Choroid plexus epithelial cell (primary cell): ENCODE measurements at regions not wholly inside any gene's neighbourhood (a gene's known extent, or its start where the extent isn't known, plus 50 kb on each side); places are given as distances from the start of the nearest gene placed in this dataset.
"Not testable (repeated sequence)": the region's sequence is repeated elsewhere in the genome, so short reads cannot be mapped to it uniquely, and the experiment has no call there.

Source experiments
- DNase-seq: peaks from one replicate; pipeline ENCODE4 v3.0.0-alpha.2; 2010; ENCODE audit warnings: low read depth
- H3K4me3 ChIP-seq: 2 replicates; pipeline ENCODE4 v1.5.1; 2011; ENCODE audit warnings: low read depth, mild to moderate bottlenecking, control low read depth, low read length, moderate library complexity
- TF ChIP-seq, protein P1 (sequence below): conservative IDR thresholded peaks from 2 replicates; pipeline ENCODE4 v1.5.1; 2011; ENCODE audit warnings: low read depth, mild to moderate bottlenecking, control low read depth, inconsistent platforms, low read length, moderate library complexity

DNA sequence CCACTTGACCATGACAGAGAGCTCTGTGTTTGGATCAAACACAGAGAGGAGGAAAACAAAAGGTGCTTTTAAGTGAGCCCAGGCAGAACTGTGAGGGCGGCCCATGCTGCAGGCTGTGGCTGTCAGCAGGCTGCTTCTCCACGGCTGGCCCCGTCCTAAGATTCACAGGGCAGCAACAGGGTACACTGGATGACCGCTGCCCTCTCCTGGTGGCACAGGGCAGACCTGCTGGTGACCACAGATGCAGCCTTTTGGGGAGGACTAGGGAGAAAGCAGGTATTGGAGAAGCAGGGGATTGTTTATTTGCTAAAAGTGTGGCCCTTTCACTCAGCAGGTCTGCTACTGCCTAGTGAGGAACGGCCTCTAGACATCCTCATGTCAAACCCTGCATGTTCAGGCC is 183.7 kb downstream of the ADRA2C start:
- TF ChIP-seq, protein P1, sequence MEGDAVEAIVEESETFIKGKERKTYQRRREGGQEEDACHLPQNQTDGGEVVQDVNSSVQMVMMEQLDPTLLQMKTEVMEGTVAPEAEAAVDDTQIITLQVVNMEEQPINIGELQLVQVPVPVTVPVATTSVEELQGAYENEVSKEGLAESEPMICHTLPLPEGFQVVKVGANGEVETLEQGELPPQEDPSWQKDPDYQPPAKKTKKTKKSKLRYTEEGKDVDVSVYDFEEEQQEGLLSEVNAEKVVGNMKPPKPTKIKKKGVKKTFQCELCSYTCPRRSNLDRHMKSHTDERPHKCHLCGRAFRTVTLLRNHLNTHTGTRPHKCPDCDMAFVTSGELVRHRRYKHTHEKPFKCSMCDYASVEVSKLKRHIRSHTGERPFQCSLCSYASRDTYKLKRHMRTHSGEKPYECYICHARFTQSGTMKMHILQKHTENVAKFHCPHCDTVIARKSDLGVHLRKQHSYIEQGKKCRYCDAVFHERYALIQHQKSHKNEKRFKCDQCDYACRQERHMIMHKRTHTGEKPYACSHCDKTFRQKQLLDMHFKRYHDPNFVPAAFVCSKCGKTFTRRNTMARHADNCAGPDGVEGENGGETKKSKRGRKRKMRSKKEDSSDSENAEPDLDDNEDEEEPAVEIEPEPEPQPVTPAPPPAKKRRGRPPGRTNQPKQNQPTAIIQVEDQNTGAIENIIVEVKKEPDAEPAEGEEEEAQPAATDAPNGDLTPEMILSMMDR, result peak; percentile 57
- DNase-seq, result peak; percentile 60
- not testable (repeated sequence) for H3K4me3 ChIP-seq

DNA sequence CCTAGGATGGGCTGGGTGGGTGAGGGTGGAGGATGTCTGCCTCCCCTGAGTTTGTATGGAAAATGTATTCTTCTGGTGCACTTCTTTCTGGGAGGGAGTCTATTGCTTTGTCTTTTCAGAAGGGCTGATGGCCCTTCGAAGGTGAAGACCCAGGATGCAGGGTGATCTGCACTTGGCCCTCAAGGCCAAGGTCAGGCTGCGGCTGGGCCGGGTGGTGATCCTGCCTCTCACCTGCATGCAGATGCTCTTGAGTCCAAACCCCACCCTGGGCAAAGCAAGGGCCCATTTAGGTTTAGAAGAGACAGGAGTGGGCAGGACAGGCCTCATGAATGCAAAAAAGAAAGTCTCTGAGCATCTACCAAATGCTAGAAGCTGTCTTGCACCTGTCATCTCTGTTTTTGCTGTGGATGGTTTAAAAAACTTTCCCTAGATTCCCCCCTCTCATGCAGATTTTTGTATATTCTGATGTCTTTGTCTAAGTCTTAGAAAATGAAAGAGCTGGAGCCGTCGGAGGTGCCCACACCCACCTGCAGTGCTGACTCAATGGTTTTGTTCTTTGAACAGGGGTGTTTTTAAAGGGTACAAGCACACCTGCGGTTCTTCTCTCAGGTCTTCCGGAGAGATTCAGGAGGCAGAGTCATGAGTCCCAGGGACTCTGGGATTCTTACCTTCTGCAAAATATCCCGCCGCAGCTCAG is 186.4 kb downstream of the ADRA2C start:
- not testable (repeated sequence) for DNase-seq, H3K4me3 ChIP-seq

DNA sequence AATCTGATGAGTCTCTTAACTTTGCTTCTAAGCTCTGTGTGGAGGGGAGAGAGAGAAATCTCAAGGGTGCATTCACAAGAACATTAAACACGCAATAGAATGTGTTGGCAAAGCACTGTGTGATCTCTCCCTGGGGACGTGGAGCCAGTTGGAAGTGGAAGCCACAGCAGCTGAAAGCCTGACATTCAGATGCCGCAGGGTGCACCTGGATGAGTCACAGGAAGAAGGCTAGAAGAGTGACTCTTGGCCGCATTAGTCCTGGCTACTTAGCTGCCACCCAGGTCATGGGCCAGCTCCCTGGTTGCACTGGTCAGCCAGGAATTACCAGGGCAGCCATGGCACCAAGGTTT is 186.9 kb downstream of the ADRA2C start:
- not testable (repeated sequence) for DNase-seq, H3K4me3 ChIP-seq

DNA sequence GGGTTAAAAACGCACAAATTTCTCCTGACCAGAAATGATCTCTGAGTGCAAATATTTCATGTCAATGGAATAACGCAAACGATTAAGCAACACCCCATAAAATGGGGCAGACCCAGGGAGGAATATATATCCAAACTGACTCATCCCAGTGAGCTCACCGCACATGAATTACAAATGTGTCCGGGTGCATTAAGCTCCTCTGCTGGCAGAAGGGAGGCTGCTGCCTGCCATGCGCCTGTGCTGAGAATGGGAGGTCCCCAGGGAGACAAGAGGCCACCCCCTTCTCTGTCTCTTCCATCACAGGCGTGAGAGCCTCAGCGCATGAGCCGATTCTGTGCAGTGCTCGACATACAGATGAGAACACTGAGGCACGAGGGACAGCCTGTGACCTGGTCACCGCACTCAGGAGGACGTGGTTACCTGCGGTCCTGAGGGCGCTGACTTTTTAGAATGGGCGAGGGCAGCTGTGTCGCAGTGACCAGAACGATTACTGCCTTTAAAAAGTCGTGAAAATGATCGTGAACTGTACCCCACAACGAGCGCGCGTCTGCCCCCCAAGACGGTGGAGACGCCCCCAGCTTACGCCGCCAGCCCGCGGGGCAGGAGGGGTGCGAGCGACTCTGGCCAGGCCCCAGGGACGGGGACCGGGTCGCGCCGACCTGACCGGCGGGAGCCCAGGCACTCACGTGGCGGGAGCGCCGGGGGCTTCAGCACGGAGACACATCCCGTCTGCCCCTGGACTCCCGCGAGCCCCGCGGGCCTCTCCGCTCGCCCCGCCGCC is 188.5 kb downstream of the ADRA2C start:
- peak overlapping the region; percentile 67 for H3K4me3 ChIP-seq

DNA sequence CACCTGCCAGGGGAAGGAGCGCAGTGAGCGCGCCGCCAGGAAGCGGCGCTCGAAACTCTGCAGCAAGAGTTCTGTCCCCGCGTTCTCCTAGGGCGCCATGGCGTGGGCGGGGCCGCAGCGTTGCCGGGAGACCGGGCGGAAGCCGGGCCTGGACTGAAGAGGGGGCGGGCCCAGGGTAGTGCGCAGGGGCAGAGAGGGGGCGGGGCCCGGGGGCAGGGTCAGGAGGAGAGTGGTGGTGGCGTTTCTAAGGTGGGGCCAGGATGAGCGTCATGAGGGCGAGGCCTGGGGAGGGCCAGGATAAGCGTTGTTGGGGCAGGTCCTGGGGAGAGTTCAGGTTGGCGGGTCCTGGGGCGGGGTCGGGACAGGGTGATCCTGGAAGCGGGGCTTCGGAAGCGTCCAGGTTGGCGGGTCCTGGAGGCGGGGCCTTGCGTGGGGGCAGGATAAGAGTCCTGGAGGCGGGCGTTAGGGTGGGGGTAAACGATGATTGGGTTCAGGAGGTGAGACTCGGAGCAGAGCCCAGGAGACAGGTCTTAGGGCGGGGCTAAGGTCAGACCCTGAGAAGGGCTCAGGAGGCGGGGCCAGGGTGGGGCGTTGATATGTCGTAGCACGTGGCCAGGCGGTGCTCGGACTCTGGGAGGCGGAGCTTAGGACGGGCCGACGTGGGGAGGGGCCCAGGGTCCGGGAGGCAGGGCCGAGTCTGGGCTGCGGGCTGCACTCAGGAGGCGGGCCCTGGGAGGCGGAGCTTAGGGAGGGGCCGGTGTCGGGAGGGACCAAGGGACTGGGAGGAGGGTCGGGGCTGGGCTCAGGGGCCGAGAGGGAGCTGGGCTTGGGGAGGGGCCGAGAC is 189.4 kb downstream of the ADRA2C start:
- peak; percentile 100 for DNase-seq
- peak overlapping the region; percentile 67 for H3K4me3 ChIP-seq

More for the DNA sequence above, 188.5 kb downstream of the ADRA2C start:
- DNase-seq, result peak; percentile 96

DNA sequence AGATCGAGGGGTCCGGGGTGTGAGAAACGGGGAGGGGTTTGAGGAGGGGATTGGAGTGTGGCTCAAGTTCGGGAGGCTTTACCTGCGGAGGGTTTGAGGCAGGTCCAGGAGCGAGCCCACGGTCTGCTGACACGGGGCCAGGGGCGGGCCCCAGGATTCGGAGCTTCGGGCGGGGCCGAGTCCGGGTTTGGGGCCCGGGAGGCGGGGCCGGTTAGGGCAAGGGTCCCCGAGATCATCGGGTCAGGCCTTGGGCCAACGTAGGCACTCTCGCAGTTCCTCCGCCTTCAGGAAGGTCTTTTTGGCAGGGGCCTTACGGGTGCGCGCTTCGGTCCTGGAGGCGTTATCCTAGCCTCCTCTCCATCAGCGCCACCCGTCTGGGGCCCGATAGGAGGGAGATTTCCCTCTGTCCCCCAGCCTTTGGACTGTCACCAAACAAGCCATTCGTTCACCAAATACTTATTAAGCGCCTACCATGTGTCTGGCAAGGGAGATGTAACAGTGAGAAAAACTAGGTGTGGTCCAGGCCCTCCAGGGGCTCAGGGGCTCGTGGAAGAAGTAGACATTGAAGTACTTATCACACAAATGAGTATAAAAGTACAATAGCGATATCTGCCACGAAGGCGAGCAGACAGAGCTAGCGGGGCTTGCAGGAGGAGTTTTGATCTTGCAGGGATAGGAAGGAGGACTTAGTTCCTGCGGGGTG is 190.1 kb downstream of the ADRA2C start:
- H3K4me3 ChIP-seq, result peak overlapping the region; percentile 61
- DNase-seq, result not testable (repeated sequence)

DNA sequence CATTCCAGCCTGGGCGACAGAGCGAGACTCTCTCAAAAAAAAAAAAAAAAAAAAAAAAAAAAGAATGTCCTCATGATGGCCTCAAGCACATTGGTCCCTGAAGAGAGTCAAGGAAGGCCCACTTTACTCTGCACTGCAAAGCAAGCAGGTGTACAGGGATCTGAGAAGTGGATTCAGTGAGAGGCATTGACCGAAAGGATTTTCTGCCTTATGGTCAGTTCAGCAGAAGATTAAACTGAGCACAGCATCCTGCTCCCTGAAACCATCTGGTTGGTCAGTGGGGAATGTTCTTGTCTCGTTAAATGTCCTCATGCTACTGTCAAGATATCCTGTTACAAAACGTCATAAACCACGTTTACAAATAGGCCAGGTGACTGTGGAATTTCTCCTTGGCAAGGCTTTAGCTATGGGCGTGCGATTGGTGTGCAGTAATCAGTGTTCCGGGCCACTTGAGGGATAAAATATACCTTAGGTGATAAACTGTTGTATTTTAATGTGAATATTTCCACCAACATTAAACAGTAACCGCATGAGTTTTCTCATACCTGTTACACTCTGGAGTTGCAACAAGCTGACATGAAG is 195.0 kb downstream of the ADRA2C start:
- not testable (repeated sequence) for H3K4me3 ChIP-seq, DNase-seq

DNA sequence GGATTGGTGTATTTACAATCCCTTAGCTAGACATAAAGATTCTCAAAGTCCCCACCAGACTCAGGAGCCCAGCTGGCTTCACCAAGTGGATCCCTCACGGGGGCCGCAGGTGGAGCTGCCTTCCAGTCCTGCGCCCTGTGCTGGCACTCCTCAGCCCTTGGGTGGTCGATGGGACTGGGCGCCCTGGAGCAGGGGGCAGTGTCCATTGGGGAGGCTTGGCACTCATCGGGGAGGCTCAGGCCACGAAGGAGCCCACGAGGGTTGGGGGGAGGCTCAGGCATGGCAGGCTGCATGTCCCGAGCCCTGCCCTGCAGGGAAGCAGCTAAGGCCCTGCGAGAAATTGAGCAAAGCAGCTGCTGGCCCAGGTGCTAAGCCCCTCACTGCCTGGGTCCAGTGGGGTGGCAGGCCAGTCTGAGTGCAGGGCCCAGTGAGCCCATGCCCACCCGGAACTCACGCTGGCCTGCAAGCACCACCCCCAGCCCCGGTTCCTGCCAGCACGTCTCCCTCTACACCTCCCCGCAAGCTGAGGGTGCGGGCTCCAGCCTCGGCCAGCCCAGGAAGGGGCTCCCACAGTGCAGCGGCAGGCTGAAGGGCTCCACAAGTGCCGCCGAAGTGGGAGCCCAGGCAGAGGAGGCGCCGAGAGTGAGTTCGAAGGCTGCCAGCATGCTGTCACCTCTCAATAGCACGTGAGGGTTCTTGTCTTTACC is 198.5 kb downstream of the ADRA2C start:
- not testable (repeated sequence) for DNase-seq, H3K4me3 ChIP-seq

DNA sequence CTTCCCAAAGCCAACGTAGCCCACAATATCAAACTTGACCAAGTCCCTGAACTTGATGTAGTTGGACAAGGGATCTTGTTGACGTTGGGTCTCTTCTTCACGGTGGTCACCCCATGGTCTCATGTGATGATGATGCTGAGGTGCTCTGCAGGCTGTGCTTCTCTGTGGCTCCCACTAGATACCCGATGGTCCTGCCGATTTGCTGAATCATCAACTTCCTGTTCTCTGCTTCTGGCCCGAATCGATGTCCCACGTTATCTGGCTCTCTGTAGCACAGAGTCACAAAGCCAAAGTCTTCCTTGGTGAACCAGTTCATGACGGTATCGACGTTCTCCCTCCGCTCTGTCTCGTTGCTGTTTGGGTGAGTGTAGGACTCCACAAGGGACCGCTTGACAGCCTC is 201.0 kb downstream of the ADRA2C start:
- DNase-seq, H3K4me3 ChIP-seq: not testable (repeated sequence)

DNA sequence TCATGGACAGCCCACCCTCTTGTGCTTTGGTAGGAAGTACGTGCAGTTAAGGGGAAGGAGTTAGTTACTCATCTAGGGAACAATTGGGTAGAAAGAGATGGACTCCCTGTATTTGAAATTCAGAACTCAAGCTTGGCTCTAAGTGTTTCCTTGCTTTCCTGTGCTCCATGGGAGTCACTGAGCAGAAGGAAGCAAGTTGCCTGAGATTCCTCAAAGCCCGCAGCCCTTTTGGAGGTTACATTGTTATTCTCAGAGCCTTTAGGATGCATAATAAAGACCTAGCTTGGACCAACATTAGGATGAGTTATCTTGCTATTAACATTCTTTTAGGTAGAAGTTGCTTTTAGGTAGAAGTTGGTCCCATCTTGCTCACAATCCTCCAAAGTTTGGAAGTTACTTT is 206.4 kb downstream of the ADRA2C start:
- not testable (repeated sequence) for DNase-seq, H3K4me3 ChIP-seq

DNA sequence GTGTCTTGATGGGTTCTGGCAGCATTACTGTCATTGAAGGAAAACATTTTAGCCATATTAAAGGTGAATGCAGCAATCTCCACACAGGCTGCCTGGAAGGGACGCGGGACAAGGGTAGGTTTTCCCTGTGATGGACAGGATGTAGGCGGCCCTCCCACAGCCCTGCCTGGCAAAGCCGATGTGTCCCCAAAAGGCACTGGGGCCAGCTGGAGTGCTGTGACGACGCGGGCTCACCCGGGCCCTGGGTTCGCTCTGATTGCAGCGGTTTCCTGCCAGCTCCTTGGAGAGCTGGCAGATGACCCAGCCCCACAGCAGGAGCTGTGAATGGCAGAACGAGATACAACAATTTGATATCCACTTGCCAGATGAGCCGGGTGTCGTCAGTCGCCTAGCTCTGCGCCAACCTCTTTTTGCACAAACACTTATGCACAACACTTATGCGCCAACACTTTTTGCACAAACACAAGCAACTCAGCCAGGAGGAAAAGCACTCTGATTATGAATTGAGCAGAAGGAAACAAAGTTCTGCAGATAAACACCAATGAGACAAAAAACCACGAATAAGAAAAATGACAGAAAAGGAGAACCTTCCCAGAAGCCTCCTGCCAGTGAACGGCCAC is 207.5 kb downstream of the ADRA2C start:
- not testable (repeated sequence) for DNase-seq, H3K4me3 ChIP-seq

DNA sequence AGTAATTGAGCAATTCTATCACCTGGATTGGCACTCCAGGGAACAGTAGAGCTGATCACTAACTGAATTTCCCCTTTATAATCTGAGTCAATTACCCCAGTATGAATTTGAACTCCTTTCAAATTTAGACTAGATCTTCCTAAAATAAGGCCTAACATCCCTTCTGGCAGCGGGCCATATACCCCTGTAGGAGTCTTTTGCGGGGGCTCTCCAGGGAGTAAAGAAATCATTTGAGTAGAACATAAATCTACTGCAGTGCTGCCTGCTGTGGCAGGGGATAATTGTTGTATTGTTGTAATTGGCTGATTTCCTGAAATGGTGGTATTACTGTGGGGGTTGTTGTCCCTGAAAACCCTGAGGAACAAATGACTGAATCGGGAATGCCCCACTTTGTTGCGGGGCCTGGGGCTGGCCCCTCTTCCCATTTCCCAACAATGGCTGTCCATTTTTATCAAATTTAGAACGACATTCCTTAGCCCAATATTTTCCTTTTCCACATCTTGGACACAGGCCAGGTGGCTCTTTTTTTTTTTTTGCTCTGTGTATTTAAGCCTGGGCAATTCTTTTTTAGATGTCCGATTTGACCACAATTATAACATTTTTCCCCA is 217.4 kb downstream of the ADRA2C start:
- DNase-seq, H3K4me3 ChIP-seq: not testable (repeated sequence)

DNA sequence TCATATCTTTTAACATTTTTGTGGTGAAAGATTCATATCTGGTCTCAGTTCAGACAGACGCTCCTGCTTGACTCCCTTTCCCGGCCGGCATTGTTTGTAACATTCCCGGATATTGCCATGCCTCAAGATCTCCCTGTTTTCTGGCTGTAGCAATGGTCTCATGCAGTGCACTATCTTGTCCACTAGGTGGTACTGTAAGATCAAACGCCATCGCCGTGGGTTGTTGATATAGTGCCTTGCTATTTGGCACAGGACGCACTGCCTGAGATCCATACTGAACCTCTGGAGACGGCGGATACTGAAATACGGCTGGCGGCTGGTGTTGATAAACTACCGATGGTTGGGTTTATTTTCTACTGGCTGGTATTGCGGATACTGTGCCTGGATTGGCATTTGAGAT is 218.6 kb downstream of the ADRA2C start:
- H3K4me3 ChIP-seq, DNase-seq: not testable (repeated sequence)

DNA sequence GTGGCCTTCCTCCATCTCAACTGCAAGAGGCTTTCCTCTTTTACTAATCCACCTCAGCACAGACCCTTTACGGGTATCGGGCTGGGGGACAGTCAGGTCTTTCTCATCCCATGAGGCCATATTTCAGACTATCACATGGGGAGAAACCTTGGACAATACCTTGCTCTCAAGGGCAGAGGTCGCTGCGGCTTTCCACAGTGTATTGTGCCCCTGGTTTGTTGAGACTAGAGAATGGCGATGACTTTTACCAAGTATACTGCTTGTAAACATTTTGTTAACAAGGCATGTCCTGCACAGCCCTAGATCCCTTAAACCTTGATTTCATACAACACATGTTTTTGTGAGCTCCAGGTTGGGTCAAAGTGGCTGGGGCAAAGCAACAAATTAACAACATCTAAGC is 220.2 kb downstream of the ADRA2C start:
- not testable (repeated sequence) for H3K4me3 ChIP-seq, DNase-seq

DNA sequence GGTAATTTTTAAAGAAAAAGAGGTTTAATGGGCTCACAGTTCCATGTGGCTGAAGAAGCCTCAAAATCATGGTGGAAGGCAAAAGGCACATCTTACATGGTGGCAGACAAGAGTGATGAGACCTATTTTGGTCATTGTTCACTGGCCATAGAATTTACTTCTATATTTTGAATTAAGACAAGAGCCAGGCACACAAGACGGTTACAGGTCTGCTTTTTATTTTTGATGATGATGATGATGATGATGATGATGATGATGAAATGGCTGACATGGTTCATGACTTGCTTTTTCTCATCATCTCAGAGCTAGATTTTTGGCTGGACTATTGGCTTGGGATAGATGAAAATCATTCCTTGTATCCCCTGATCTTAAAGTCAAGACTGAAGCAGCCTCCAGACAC is 229.3 kb downstream of the OTOP1 start:
- H3K4me3 ChIP-seq, DNase-seq: not testable (repeated sequence)

DNA sequence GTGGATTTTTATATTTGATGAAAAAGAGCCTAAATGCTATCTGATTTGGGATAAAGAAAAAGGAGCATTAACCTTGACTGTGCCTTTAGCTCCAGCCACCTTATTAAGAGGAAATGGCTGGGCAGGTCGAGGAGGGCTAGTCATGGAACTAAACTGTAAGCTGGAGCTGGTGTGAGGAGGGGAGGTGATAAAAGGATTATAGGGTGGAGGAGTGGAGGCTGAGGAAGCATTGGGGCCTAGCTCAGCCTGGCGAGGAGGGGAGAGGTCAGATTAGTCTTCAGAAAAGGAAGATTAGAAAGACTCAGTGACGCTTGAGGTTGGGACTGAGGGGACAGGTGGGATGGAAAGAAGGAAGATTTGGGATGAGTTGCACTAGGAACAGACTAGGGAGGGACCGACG is 222.7 kb downstream of the OTOP1 start:
- not testable (repeated sequence) for H3K4me3 ChIP-seq, DNase-seq
